Type B pancreatic cell (in vitro differentiated cells): ENCODE measurements at regions not wholly inside any gene's neighbourhood (a gene's known extent, or its start where the extent isn't known, plus 50 kb on each side); places are given as distances from the start of the nearest gene placed in this dataset.

Experiments
- DNase-seq: peaks from one replicate; pipeline ENCODE4 v3.0.0; 2021; ENCODE audit warnings: mixed read lengths; ENCODE audit not compliant: unreplicated experiment; ENCODE audit errors: extremely low spot score
- H3K27ac Mint-ChIP-seq: 2 replicates; pipeline ENCODE4 v1.8.0; 2021; ENCODE audit warnings: mild to moderate bottlenecking, mixed read lengths
- H3K27me3 Mint-ChIP-seq: 2 replicates; pipeline ENCODE4 v1.8.0; 2021; ENCODE audit warnings: mixed read lengths
- H3K36me3 Mint-ChIP-seq: 2 replicates; pipeline ENCODE4 v1.8.0; 2021; ENCODE audit warnings: mixed read lengths
- H3K4me1 Mint-ChIP-seq: one replicate; pipeline ENCODE4 v1.8.0; 2021; ENCODE audit warnings: mixed read lengths; ENCODE audit not compliant: unreplicated experiment
- H3K4me3 Mint-ChIP-seq: 2 replicates; pipeline ENCODE4 v1.8.0; 2021; ENCODE audit warnings: mild to moderate bottlenecking, mixed read lengths
- H3K9me3 Mint-ChIP-seq: 2 replicates; pipeline ENCODE4 v1.8.0; 2021; ENCODE audit warnings: mixed read lengths
- CTCF ChIP-seq: fragments of 200-600 bp; sonication (generic); conservative IDR thresholded peaks from 2 replicates; pipeline ENCODE4 v1.5.0; 2021; ENCODE audit warnings: antibody characterized with exemption, mild to moderate bottlenecking

- H3K4me1 Mint-ChIP-seq, result no peaks in the 10 kb centered on the region
- no peak overlapping the region for H3K27ac Mint-ChIP-seq
- H3K27me3 Mint-ChIP-seq, result peaks cover 36% of the 10 kb centered on the region
- H3K9me3 Mint-ChIP-seq, result peaks cover 7% of the 10 kb centered on the region
- H3K4me3 Mint-ChIP-seq, result no peak overlapping the region
- H3K36me3 Mint-ChIP-seq, result no peaks in the 10 kb centered on the region
- DNase-seq, result peak; percentile 16
- no peak for TF ChIP-seq CTCF
Observed at GRCh38 chr7:131723926-131724325, 167.5 kb upstream of the PODXL start.

- H3K4me3 Mint-ChIP-seq, result no peak overlapping the region
- no peak for TF ChIP-seq CTCF
- H3K9me3 Mint-ChIP-seq, result no peaks in the 10 kb centered on the region
- no peaks in the 10 kb centered on the region for H3K36me3 Mint-ChIP-seq
- peak; percentile 29 for DNase-seq
- no peak overlapping the region for H3K27ac Mint-ChIP-seq
- H3K27me3 Mint-ChIP-seq, result peaks cover 24% of the 10 kb centered on the region
- no peaks in the 10 kb centered on the region for H3K4me1 Mint-ChIP-seq
Observed at GRCh38 chr7:131722371-131722770, 165.9 kb upstream of the PODXL start.

- no peaks in the 10 kb centered on the region for H3K36me3 Mint-ChIP-seq
- H3K4me3 Mint-ChIP-seq, result no peak overlapping the region
- no peaks in the 10 kb centered on the region for H3K9me3 Mint-ChIP-seq
- peaks cover 23% of the 10 kb centered on the region for H3K27me3 Mint-ChIP-seq
- no peak for TF ChIP-seq CTCF
- H3K4me1 Mint-ChIP-seq, result no peaks in the 10 kb centered on the region
- DNase-seq, result no peak
- no peak overlapping the region for H3K27ac Mint-ChIP-seq
Observed at GRCh38 chr7:131721660-131722059, 165.2 kb upstream of the PODXL start.

GRCh38 chr7:131720703-131721102, 164.3 kb upstream of the PODXL start:
- Mint-ChIP-seq H3K4me3 (no peak overlapping the region), H3K4me1 (no peaks in the 10 kb centered on the region), H3K36me3 (no peaks in the 10 kb centered on the region), H3K9me3 (no peaks in the 10 kb centered on the region), H3K27me3 (peaks cover 23% of the 10 kb centered on the region), H3K27ac (no peak overlapping the region)
- TF ChIP-seq CTCF, result no peak
- peak; percentile 10 for DNase-seq

- Mint-ChIP-seq H3K27me3 (peaks cover 5% of the 10 kb centered on the region), H3K4me3 (no peak overlapping the region), H3K36me3 (no peaks in the 10 kb centered on the region), H3K27ac (no peak overlapping the region), H3K4me1 (no peaks in the 10 kb centered on the region), H3K9me3 (no peaks in the 10 kb centered on the region)
- DNase-seq, result no peak
- TF ChIP-seq CTCF, result no peak
Observed at GRCh38 chr7:131717181-131717580, 160.8 kb upstream of the PODXL start.

- no peak for DNase-seq
- Mint-ChIP-seq H3K4me3 (no peak overlapping the region), H3K27ac (no peak overlapping the region), H3K36me3 (no peaks in the 10 kb centered on the region), H3K9me3 (no peaks in the 10 kb centered on the region), H3K4me1 (no peaks in the 10 kb centered on the region), H3K27me3 (peaks cover 13% of the 10 kb centered on the region)
- no peak for TF ChIP-seq CTCF
Observed at GRCh38 chr7:131699323-131699722, 142.9 kb upstream of the PODXL start.
